Loucy (cell line): ENCODE measurements at regions not wholly inside any gene's neighbourhood (a gene's known extent, or its start where the extent isn't known, plus 50 kb on each side); places are given as distances from the start of the nearest gene placed in this dataset.

Experiments used
- H2AFZ ChIP-seq: fragments of 200-600 bp; sonication (generic); 2 replicates; pipeline ENCODE4 v1.6.0; 2016; ENCODE audit warnings: antibody characterized with exemption, mild to moderate bottlenecking, low read length, moderate library complexity
- H3F3A ChIP-seq: fragments of 200-600 bp; 2 replicates; pipeline ENCODE4 v1.6.0; 2016; ENCODE audit warnings: antibody characterized with exemption, low read depth, mild to moderate bottlenecking
- H3K27me3 ChIP-seq: fragments of 200-600 bp; sonication (generic); 2 replicates; pipeline ENCODE4 v1.6.1; 2014; ENCODE audit warnings: low read length, mild to moderate bottlenecking; ENCODE audit not compliant: insufficient read depth, poor library complexity, severe bottlenecking
- H3K36me3 ChIP-seq: fragments of 200-600 bp; sonication (generic); 2 replicates; pipeline ENCODE4 v1.6.1; 2016; ENCODE audit warnings: low read length; ENCODE audit not compliant: insufficient read depth
- H3K4me1 ChIP-seq: fragments of 200-600 bp; sonication (generic); 2 replicates; pipeline ENCODE4 v1.5.1; 2014; ENCODE audit warnings: low read length, mild to moderate bottlenecking; ENCODE audit not compliant: insufficient read depth, poor library complexity, severe bottlenecking
- H3K4me2 ChIP-seq: fragments of 200-600 bp; sonication (generic); 2 replicates; pipeline ENCODE4 v1.6.0; 2014; ENCODE audit warnings: antibody characterized with exemption, low read length, low read depth, mild to moderate bottlenecking; ENCODE audit not compliant: poor library complexity, severe bottlenecking
- H3K4me3 ChIP-seq: fragments of 200-600 bp; sonication (generic); 2 replicates; pipeline ENCODE4 v1.5.1; 2014; ENCODE audit warnings: low read length, mild to moderate bottlenecking, mixed read lengths; ENCODE audit not compliant: poor library complexity, severe bottlenecking
- H3K79me2 ChIP-seq: fragments of 200-600 bp; sonication (generic); 2 replicates; pipeline ENCODE4 v1.6.1; 2014; ENCODE audit warnings: low read length; ENCODE audit not compliant: insufficient read depth
- H3K9ac ChIP-seq: fragments of 200-600 bp; sonication (generic); 2 replicates; pipeline ENCODE4 v1.6.0; 2014; ENCODE audit warnings: mild to moderate bottlenecking, low read depth, low read length, moderate library complexity; ENCODE audit not compliant: poor library complexity, severe bottlenecking
- H3K9me2 ChIP-seq: fragments of 200-600 bp; sonication (generic); replicated peaks from 2 replicates; pipeline ENCODE4 v1.6.1; 2016; ENCODE audit warnings: low read depth, low read length, mixed read lengths
- H3K9me3 ChIP-seq: fragments of 200-600 bp; sonication (generic); 2 replicates; pipeline ENCODE4 v1.6.1; 2014; ENCODE audit warnings: mild to moderate bottlenecking, antibody characterized with exemption, low read length, low read depth; ENCODE audit not compliant: insufficient read depth
- H4K20me1 ChIP-seq: fragments of 200-600 bp; sonication (generic); 2 replicates; pipeline ENCODE4 v1.6.0; 2014; ENCODE audit warnings: antibody characterized with exemption, low read length, mild to moderate bottlenecking; ENCODE audit not compliant: insufficient read depth, poor library complexity, severe bottlenecking
- CTCF ChIP-seq: fragments of 200-600 bp; sonication (generic); conservative IDR thresholded peaks from 2 replicates; pipeline ENCODE4 v1.5.1; 2014; ENCODE audit warnings: mild to moderate bottlenecking, antibody characterized with exemption, low read length
- EZH2phosphoT487 ChIP-seq: fragments of 200-600 bp; IDR thresholded peaks from 2 replicates; pipeline ENCODE4 v1.6.1; 2018; ENCODE audit warnings: antibody characterized with exemption, mild to moderate bottlenecking, moderate library complexity, borderline replicate concordance

- no peak overlapping the region for H3K4me3 ChIP-seq
- no peaks in the 10 kb centered on the region for H3K9me3 ChIP-seq
- H3K4me1 ChIP-seq = no peaks in the 10 kb centered on the region
These were observed 625.5 kb upstream of the MIR17HG start for GRCh38 chr13:90721937-90722336.

DNA sequence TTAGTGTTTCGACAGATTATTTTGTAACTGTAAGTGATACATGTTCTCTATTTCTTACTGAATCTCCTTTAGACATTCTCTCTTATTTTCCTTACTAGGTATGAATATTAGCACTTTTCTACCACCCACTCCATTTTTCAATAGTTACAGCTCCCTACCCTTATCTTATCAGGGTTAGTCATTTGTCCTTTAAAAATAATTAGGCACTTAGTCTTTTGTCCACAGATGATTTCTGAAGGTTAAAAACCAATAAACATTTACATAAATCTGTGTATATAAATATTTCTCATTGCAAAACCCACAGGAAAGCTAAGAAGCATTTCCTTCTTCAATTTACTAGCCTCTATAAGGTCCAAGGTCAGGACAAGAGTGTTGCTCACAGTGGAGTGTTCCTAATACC, 624.1 kb upstream of the MIR17HG start:
- H3K9ac ChIP-seq = no peak overlapping the region
- H2AFZ ChIP-seq = no peak overlapping the region
- no peaks in the 10 kb centered on the region for H3K79me2 ChIP-seq
- TF ChIP-seq EZH2phosphoT487 (no peak), CTCF (no peak)
- no peaks in the 10 kb centered on the region for H3K4me1 ChIP-seq
- no peaks in the 10 kb centered on the region for H4K20me1 ChIP-seq
- no peaks in the 10 kb centered on the region for H3K27me3 ChIP-seq
- H3F3A ChIP-seq = no peaks in the 10 kb centered on the region
- no peaks in the 10 kb centered on the region for H3K9me2 ChIP-seq
- no peak overlapping the region for H3K4me2 ChIP-seq
- no peak overlapping the region for H3K4me3 ChIP-seq
- no peaks in the 10 kb centered on the region for H3K9me3 ChIP-seq
- H3K36me3 ChIP-seq = no peaks in the 10 kb centered on the region

More at GRCh38 chr13:90721937-90722336, 625.5 kb upstream of the MIR17HG start:
- no peaks in the 10 kb centered on the region for H3K36me3 ChIP-seq
- H3K27me3 ChIP-seq = no peaks in the 10 kb centered on the region
- no peak overlapping the region for H2AFZ ChIP-seq
- no peaks in the 10 kb centered on the region for H3F3A ChIP-seq
- H3K79me2 ChIP-seq = no peaks in the 10 kb centered on the region
- no peak overlapping the region for H3K9ac ChIP-seq
- no peaks in the 10 kb centered on the region for H3K9me2 ChIP-seq
- no peaks in the 10 kb centered on the region for H4K20me1 ChIP-seq
- TF ChIP-seq CTCF = no peak
- TF ChIP-seq EZH2phosphoT487 = no peak
- H3K4me2 ChIP-seq = no peak overlapping the region

DNA sequence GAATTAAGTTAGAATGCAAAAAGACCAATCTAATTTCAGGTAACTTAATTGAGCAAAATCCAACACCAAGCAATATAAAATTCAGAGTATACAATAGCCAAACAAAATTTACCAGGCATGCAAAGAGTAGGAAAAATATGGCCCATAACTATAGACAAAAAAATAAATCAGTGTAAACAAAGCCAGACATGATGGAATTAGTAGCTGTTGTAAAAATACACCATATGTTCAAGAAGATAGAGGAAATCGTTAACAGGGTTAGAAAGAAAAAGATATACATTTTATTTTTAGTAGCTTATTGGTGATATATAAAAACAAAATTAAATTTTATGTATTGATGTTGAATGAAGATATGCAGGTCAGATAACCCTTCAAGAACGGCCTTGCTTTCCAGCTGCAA, 621.1 kb upstream of the MIR17HG start:
- Histone ChIP-seq H3K9ac (no peak overlapping the region), H4K20me1 (no peaks in the 10 kb centered on the region), H3K36me3 (no peaks in the 10 kb centered on the region), H3K4me2 (no peak overlapping the region), H2AFZ (no peak overlapping the region), H3K9me2 (no peaks in the 10 kb centered on the region), H3K27me3 (no peaks in the 10 kb centered on the region), H3K79me2 (no peaks in the 10 kb centered on the region), H3K4me3 (no peak overlapping the region), H3K9me3 (no peaks in the 10 kb centered on the region), H3K4me1 (no peaks in the 10 kb centered on the region), H3F3A (no peaks in the 10 kb centered on the region)
- TF ChIP-seq CTCF (no peak), EZH2phosphoT487 (no peak)
